ENCODE measurements at regions not wholly inside any gene's neighbourhood (a gene's known extent, or its start where the extent isn't known, plus 50 kb on each side); places are given as distances from the start of the nearest gene placed in this dataset.
"Not testable (repeated sequence)": the region's sequence is repeated elsewhere in the genome, so short reads cannot be mapped to it uniquely, and the experiment has no call there.

- Histone ChIP-seq H3K27me3 (ENCODE audit: control insufficient read depth, insufficient read depth, low read length) (no peaks in the 10 kb centered on the region), H3K9me3 (ENCODE audit: control insufficient read depth, insufficient read depth, low read depth, low read length) (peaks cover 11% of the 10 kb centered on the region; the same call in 1 of the 2 replicates), H3K4me1 (ENCODE audit: control insufficient read depth, insufficient read depth, low read length) (no peaks in the 10 kb centered on the region), H3K27ac (ENCODE audit: low read depth, low read length) (no peak overlapping the region), H3K36me3 (ENCODE audit: control insufficient read depth, insufficient read depth, low read length) (no peaks in the 10 kb centered on the region), H3K9ac (ENCODE audit: low read length) (no peak overlapping the region), H3K4me3 (ENCODE audit: low read depth, low read length) (no peak overlapping the region)
Measured at GRCh38 chr7:155942226-155942950, 130.1 kb upstream of the SHH start.

- Histone ChIP-seq H3K36me3 (ENCODE audit: control insufficient read depth, insufficient read depth, low read length) (no peaks in the 10 kb centered on the region), H3K4me1 (ENCODE audit: control insufficient read depth, insufficient read depth, low read length) (no peaks in the 10 kb centered on the region), H3K27ac (ENCODE audit: low read depth, low read length) (no peak overlapping the region), H3K9ac (ENCODE audit: low read length) (no peak overlapping the region), H3K4me3 (ENCODE audit: low read depth, low read length) (no peak overlapping the region), H3K9me3 (ENCODE audit: control insufficient read depth, insufficient read depth, low read depth, low read length) (peaks cover 11% of the 10 kb centered on the region; the same call in 1 of the 2 replicates), H3K27me3 (ENCODE audit: control insufficient read depth, insufficient read depth, low read length) (no peaks in the 10 kb centered on the region)
Measured at GRCh38 chr7:155941688-155942087, 129.4 kb upstream of the SHH start.

- H3K4me3 ChIP-seq (ENCODE audit: low read depth, low read length), result no peak overlapping the region
- no peak overlapping the region for H3K9ac ChIP-seq (ENCODE audit: low read length)
- no peaks in the 10 kb centered on the region for H3K36me3 ChIP-seq (ENCODE audit: control insufficient read depth, insufficient read depth, low read length)
- H3K9me3 ChIP-seq (ENCODE audit: control insufficient read depth, insufficient read depth, low read depth, low read length), result peaks cover 11% of the 10 kb centered on the region; the same call in 1 of the 2 replicates
- no peak overlapping the region for H3K27ac ChIP-seq (ENCODE audit: low read depth, low read length)
- no peaks in the 10 kb centered on the region for H3K4me1 ChIP-seq (ENCODE audit: control insufficient read depth, insufficient read depth, low read length)
- H3K27me3 ChIP-seq (ENCODE audit: control insufficient read depth, insufficient read depth, low read length), result no peaks in the 10 kb centered on the region
Measured at GRCh38 chr7:155939350-155939749, 127.1 kb upstream of the SHH start.

GRCh38 chr7:155938129-155938528 is 125.9 kb upstream of the SHH start:
- no peak overlapping the region for H3K27ac ChIP-seq (ENCODE audit: low read depth, low read length)
- no peaks in the 10 kb centered on the region for H3K36me3 ChIP-seq (ENCODE audit: control insufficient read depth, insufficient read depth, low read length)
- no peaks in the 10 kb centered on the region for H3K4me1 ChIP-seq (ENCODE audit: control insufficient read depth, insufficient read depth, low read length)
- H3K4me3 ChIP-seq (ENCODE audit: low read depth, low read length), result no peak overlapping the region
- H3K27me3 ChIP-seq (ENCODE audit: control insufficient read depth, insufficient read depth, low read length), result no peaks in the 10 kb centered on the region
- H3K9me3 ChIP-seq (ENCODE audit: control insufficient read depth, insufficient read depth, low read depth, low read length), result peaks cover 12% of the 10 kb centered on the region; the same call in 1 of the 2 replicates
- no peak overlapping the region for H3K9ac ChIP-seq (ENCODE audit: low read length)

GRCh38 chr7:155935726-155936125 is 123.5 kb upstream of the SHH start:
- Histone ChIP-seq H3K9ac (ENCODE audit: low read length) (no peak overlapping the region), H3K27me3 (ENCODE audit: control insufficient read depth, insufficient read depth, low read length) (no peaks in the 10 kb centered on the region), H3K4me1 (ENCODE audit: control insufficient read depth, insufficient read depth, low read length) (no peaks in the 10 kb centered on the region), H3K9me3 (ENCODE audit: control insufficient read depth, insufficient read depth, low read depth, low read length) (peaks cover 13% of the 10 kb centered on the region; the same call in 1 of the 2 replicates), H3K36me3 (ENCODE audit: control insufficient read depth, insufficient read depth, low read length) (no peaks in the 10 kb centered on the region), H3K27ac (ENCODE audit: low read depth, low read length) (no peak overlapping the region), H3K4me3 (ENCODE audit: low read depth, low read length) (no peak overlapping the region)

GRCh38 chr7:155935005-155935557 is 122.8 kb upstream of the SHH start:
- no peak overlapping the region for H3K27ac ChIP-seq (ENCODE audit: low read depth, low read length)
- no peak overlapping the region for H3K4me3 ChIP-seq (ENCODE audit: low read depth, low read length)
- no peak overlapping the region for H3K9ac ChIP-seq (ENCODE audit: low read length)
- no peaks in the 10 kb centered on the region for H3K4me1 ChIP-seq (ENCODE audit: control insufficient read depth, insufficient read depth, low read length)
- peaks cover 13% of the 10 kb centered on the region; the same call in 1 of the 2 replicates for H3K9me3 ChIP-seq (ENCODE audit: control insufficient read depth, insufficient read depth, low read depth, low read length)
- H3K36me3 ChIP-seq (ENCODE audit: control insufficient read depth, insufficient read depth, low read length), result no peaks in the 10 kb centered on the region
- peaks cover 2% of the 10 kb centered on the region; the same call in 1 of the 2 replicates for H3K27me3 ChIP-seq (ENCODE audit: control insufficient read depth, insufficient read depth, low read length)

GRCh38 chr7:155932324-155932723 is 120.1 kb upstream of the SHH start:
- not testable (repeated sequence) for H3K27ac ChIP-seq (ENCODE audit: low read depth, low read length); H3K27me3 ChIP-seq (ENCODE audit: control insufficient read depth, insufficient read depth, low read length); H3K9me3 ChIP-seq (ENCODE audit: control insufficient read depth, insufficient read depth, low read depth, low read length); H3K4me3 ChIP-seq (ENCODE audit: low read depth, low read length); H3K4me1 ChIP-seq (ENCODE audit: control insufficient read depth, insufficient read depth, low read length); H3K36me3 ChIP-seq (ENCODE audit: control insufficient read depth, insufficient read depth, low read length); H3K9ac ChIP-seq (ENCODE audit: low read length)

GRCh38 chr7:155931396-155932085 is 119.3 kb upstream of the SHH start:
- no peak overlapping the region for H3K27ac ChIP-seq (ENCODE audit: low read depth, low read length)
- H3K36me3 ChIP-seq (ENCODE audit: control insufficient read depth, insufficient read depth, low read length), result no peaks in the 10 kb centered on the region
- peaks cover 11% of the 10 kb centered on the region; the same call in 1 of the 2 replicates for H3K9me3 ChIP-seq (ENCODE audit: control insufficient read depth, insufficient read depth, low read depth, low read length)
- H3K9ac ChIP-seq (ENCODE audit: low read length), result no peak overlapping the region
- H3K4me1 ChIP-seq (ENCODE audit: control insufficient read depth, insufficient read depth, low read length), result no peaks in the 10 kb centered on the region
- H3K4me3 ChIP-seq (ENCODE audit: low read depth, low read length), result no peak overlapping the region
- H3K27me3 ChIP-seq (ENCODE audit: control insufficient read depth, insufficient read depth, low read length), result peaks cover 2% of the 10 kb centered on the region; the same call in 1 of the 2 replicates

GRCh38 chr7:155930527-155930926 is 118.3 kb upstream of the SHH start:
- H3K4me3 ChIP-seq (ENCODE audit: low read depth, low read length), result no peak overlapping the region
- peaks cover 11% of the 10 kb centered on the region; the same call in 1 of the 2 replicates for H3K9me3 ChIP-seq (ENCODE audit: control insufficient read depth, insufficient read depth, low read depth, low read length)
- no peak overlapping the region for H3K9ac ChIP-seq (ENCODE audit: low read length)
- no peaks in the 10 kb centered on the region for H3K36me3 ChIP-seq (ENCODE audit: control insufficient read depth, insufficient read depth, low read length)
- H3K27ac ChIP-seq (ENCODE audit: low read depth, low read length), result no peak overlapping the region
- no peaks in the 10 kb centered on the region for H3K4me1 ChIP-seq (ENCODE audit: control insufficient read depth, insufficient read depth, low read length)
- H3K27me3 ChIP-seq (ENCODE audit: control insufficient read depth, insufficient read depth, low read length), result peaks cover 2% of the 10 kb centered on the region; the same call in 1 of the 2 replicates

GRCh38 chr7:155930061-155930460 is 117.8 kb upstream of the SHH start:
- H3K9me3 ChIP-seq (ENCODE audit: control insufficient read depth, insufficient read depth, low read depth, low read length), result peaks cover 11% of the 10 kb centered on the region; the same call in 1 of the 2 replicates
- H3K27ac ChIP-seq (ENCODE audit: low read depth, low read length), result no peak overlapping the region
- peaks cover 2% of the 10 kb centered on the region; the same call in 1 of the 2 replicates for H3K27me3 ChIP-seq (ENCODE audit: control insufficient read depth, insufficient read depth, low read length)
- no peaks in the 10 kb centered on the region for H3K36me3 ChIP-seq (ENCODE audit: control insufficient read depth, insufficient read depth, low read length)
- no peak overlapping the region for H3K9ac ChIP-seq (ENCODE audit: low read length)
- no peaks in the 10 kb centered on the region for H3K4me1 ChIP-seq (ENCODE audit: control insufficient read depth, insufficient read depth, low read length)
- H3K4me3 ChIP-seq (ENCODE audit: low read depth, low read length), result no peak overlapping the region

- H3K4me1 ChIP-seq (ENCODE audit: control insufficient read depth, insufficient read depth, low read length), result no peaks in the 10 kb centered on the region
- peaks cover 11% of the 10 kb centered on the region; the same call in 1 of the 2 replicates for H3K9me3 ChIP-seq (ENCODE audit: control insufficient read depth, insufficient read depth, low read depth, low read length)
- no peak overlapping the region for H3K9ac ChIP-seq (ENCODE audit: low read length)
- H3K27ac ChIP-seq (ENCODE audit: low read depth, low read length), result no peak overlapping the region
- H3K4me3 ChIP-seq (ENCODE audit: low read depth, low read length), result no peak overlapping the region
- H3K27me3 ChIP-seq (ENCODE audit: control insufficient read depth, insufficient read depth, low read length), result peaks cover 2% of the 10 kb centered on the region; the same call in 1 of the 2 replicates
- no peaks in the 10 kb centered on the region for H3K36me3 ChIP-seq (ENCODE audit: control insufficient read depth, insufficient read depth, low read length)
Measured at GRCh38 chr7:155928583-155928982, 116.3 kb upstream of the SHH start.

All from HUES6 (cell line).